HepG2 (cell line): ENCODE measurements at regions not wholly inside any gene's neighbourhood (a gene's known extent, or its start where the extent isn't known, plus 50 kb on each side); places are given as distances from the start of the nearest gene placed in this dataset.

Experiments
- ATAC-seq: fragments of 200-7000 bp; cut with Tn5 transposase; 3 replicates; pipeline ENCODE4 v1.9.1; 2020; ENCODE audit warnings: mild to moderate bottlenecking, moderate library complexity
- BruUV-seq: library from RNA; stranded (reverse); fragments of 400-500 nt; replicated peaks from 2 replicates; lab custom pipeline; 2021; lab: Mats Ljungman, UMichigan
- CTCF ChIA-PET: fragments of 300-600 bp; formaldehyde crosslinking; extraction: SDS; loops from one replicate; lab custom pipeline; 2021; ENCODE audit warnings: low total read pairs, inconsistent platforms, low intra/inter-chr PET ratio; lab: Yijun Ruan, JAX
- POLR2A ChIA-PET: fragments of 350-600 bp; sonication (Branson Sonifier 250); formaldehyde crosslinking; loops from one replicate; lab custom pipeline; 2020; ENCODE audit warnings: antibody characterized with exemption, inconsistent platforms; lab: Yijun Ruan, JAX
- DNase-seq: peaks from one replicate; pipeline ENCODE4 v3.0.0-alpha.2; 2015; ENCODE audit warnings: low spot score
- FAIRE-seq: peaks from 3 replicates; lab custom pipeline; 2011; peaks lifted over from hg19 to GRCh38; lab: Jason Lieb, UNC
- H2AFZ ChIP-seq: one replicate; pipeline ENCODE4 v1.6.1; 2011; ENCODE audit warnings: low read length, inconsistent platforms
- H3K27ac ChIP-seq: fragments of 300-600 bp; 3 replicates; pipeline ENCODE4 v1.8.0; 2011; ENCODE audit warnings: mixed run types, mild to moderate bottlenecking, mixed read lengths, low read length, inconsistent platforms; ENCODE audit not compliant: insufficient read depth; ENCODE audit errors: extremely low read length
- H3K27me3 ChIP-seq, 2 experiments: fragments of 200-600 bp in 1 of 2; 2 replicates in 1 of 2; 3 replicates in 1 of 2; pipeline versions ENCODE4 v1.6.0 to v1.8.0; 2011; ENCODE audit warnings: low read length in 2 of 2, mild to moderate bottlenecking in 2 of 2, moderate library complexity in 2 of 2, inconsistent platforms in 1 of 2; ENCODE audit not compliant: insufficient read depth in 2 of 2, control insufficient read depth in 1 of 2
- H3K36me3 ChIP-seq, 2 experiments: fragments of 200-600 bp in 1 of 2; replicated peaks in 1 of 2; 2 replicates in 1 of 2; 3 replicates in 1 of 2; pipeline versions ENCODE4 v1.5.1 to v1.8.0; 2011; ENCODE audit warnings: low read length in 2 of 2, inconsistent platforms in 1 of 2; ENCODE audit not compliant: insufficient read depth in 2 of 2, control insufficient read depth in 1 of 2
- H3K4me1 ChIP-seq: 2 replicates; pipeline ENCODE4 v1.5.1; 2012; ENCODE audit warnings: low read length, inconsistent platforms; ENCODE audit not compliant: insufficient read depth
- H3K4me2 ChIP-seq: 2 replicates; pipeline ENCODE4 v1.6.0; 2011; ENCODE audit warnings: low read depth, low read length, inconsistent platforms
- H3K4me3 ChIP-seq, 3 experiments: fragments of 200-600 bp in 1 of 3; sonication (generic), shearing (Covaris generic) in 1 of 3; replicated peaks in 1 of 3; 2 replicates each; pipeline ENCODE4 v1.5.1; 2011 to 2016; ENCODE audit warnings: low read length in 3 of 3, inconsistent platforms in 2 of 3, low read depth in 2 of 3, mild to moderate bottlenecking in 2 of 3, control low read depth in 1 of 3, mixed read lengths in 1 of 3; ENCODE audit not compliant: insufficient read depth in 1 of 3
- H3K79me2 ChIP-seq: one replicate; pipeline ENCODE4 v1.6.1; 2011; ENCODE audit warnings: low read length, inconsistent platforms; ENCODE audit not compliant: insufficient read depth
- H3K9ac ChIP-seq: 2 replicates; pipeline ENCODE4 v1.6.0; 2011; ENCODE audit warnings: mild to moderate bottlenecking, low read depth, low read length, inconsistent platforms; ENCODE audit not compliant: insufficient read depth
- H3K9me3 ChIP-seq: 2 replicates; pipeline ENCODE4 v1.5.1; 2012; ENCODE audit warnings: mild to moderate bottlenecking, low read length
- H4K20me1 ChIP-seq: 2 replicates; pipeline ENCODE4 v1.6.0; 2011; ENCODE audit warnings: inconsistent platforms, mild to moderate bottlenecking, low read length, moderate library complexity; ENCODE audit not compliant: insufficient read depth
- KAT8 ChIP-seq: IDR thresholded peaks from 2 replicates; pipeline ENCODE4 v1.6.1; 2016; ENCODE audit warnings: missing genetic modification reagents, missing compliant biosample characterization
- MAFK ChIP-seq, 2 experiments: IDR thresholded peaks in 1 of 2; conservative IDR thresholded peaks in 1 of 2; 2 replicates each; pipeline ENCODE4 v1.6.1; 2011; ENCODE audit warnings: improper control_type of control experiment in 2 of 2, low read length in 2 of 2
- NFE2L2 ChIP-seq: fragments of 150-350 bp; IDR thresholded peaks from 2 replicates; pipeline ENCODE4 v1.6.1; 2014; ENCODE audit warnings: low read length
- RBM39 ChIP-seq: fragments of 200-400 bp; formaldehyde crosslinking; IDR thresholded peaks from one replicate; pipeline ENCODE4 v1.6.1; 2018; ENCODE audit warnings: antibody characterized with exemption, mild to moderate bottlenecking, low read depth, low read length; ENCODE audit not compliant: poor library complexity, severe bottlenecking
- ZNF263 ChIP-seq: sonication (generic); formaldehyde crosslinking; IDR thresholded peaks from 2 replicates; pipeline ENCODE4 v1.4.0; 2020; ENCODE audit warnings: missing genetic modification reagents
- WGBS: methylation state at CpG from one replicate; pipeline ENCODE4 v1.1.6; 2017; ENCODE audit warnings: low lambda C conversion rate; 5-methylcytosine and 5-hydroxymethylcytosine counted together
- in situ Hi-C: cut with HindIII; loops from 2 replicates; pipeline ENCODE4 v1.10.0; 2017; ENCODE audit warnings: low pct_unique_long_range_greater_than_20kb; ENCODE audit not compliant: extremely low pct_ligation_motif_present
- intact Hi-C: fragments of 100-400 bp; cut with micrococcal nuclease; formaldehyde crosslinking; loops from one replicate; pipeline ENCODE4 v1.10.0; 2022; ENCODE audit not compliant: unreplicated experiment

DNA sequence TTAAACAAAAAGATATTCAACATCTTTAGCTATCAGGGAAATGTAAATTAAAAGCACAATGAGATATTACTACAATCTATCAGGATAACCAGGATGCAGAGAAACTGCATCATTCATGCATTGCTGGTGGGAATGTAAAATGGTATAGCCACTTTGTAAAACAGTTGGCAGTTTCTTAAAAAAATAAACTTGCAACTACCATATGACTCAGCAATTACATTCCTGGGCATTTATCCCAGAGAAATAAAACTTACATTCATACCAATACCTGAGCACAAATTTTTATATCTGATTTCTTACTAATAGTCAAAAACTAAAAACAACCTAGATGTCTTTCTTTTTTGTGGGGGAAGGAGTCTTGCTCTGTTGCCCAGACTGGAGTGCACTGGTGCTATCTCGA lies 190.3 kb upstream of the TAB2 start:
- WGBS: 0% methylated on average over 1 of the region's 1 CpG

GRCh38 chr6:149128489-149129145 lies 188.9 kb upstream of the TAB2 start:
- Histone ChIP-seq H3K79me2 (no peaks in the 10 kb centered on the region), H3K4me2 (no peak overlapping the region), H4K20me1 (no peaks in the 10 kb centered on the region), H3K9ac (no peak overlapping the region), H3K27me3 (peaks cover 2 to 25% of the 10 kb centered on the region in 2 experiments; a peak in 3 of 5 replicates), H2AFZ (no peak overlapping the region), H3K4me1 (no peaks in the 10 kb centered on the region), H3K9me3 (no peaks in the 10 kb centered on the region), H3K4me3 (no peak overlapping the region), H3K27ac (no peak overlapping the region), H3K36me3 (no peaks in the 10 kb centered on the region)
- no peak for ATAC-seq
- ChIA-PET CTCF (no interaction called here), POLR2A (no interaction called here)
- in situ Hi-C loops (no loop called here), intact Hi-C loops (no loop called here)
- WGBS: 27% methylated on average over 5 of the region's 5 CpGs
- no peak for DNase-seq
- no peak for FAIRE-seq
- BruUV-seq: no TSS peak
- peak; percentile 66 for TF ChIP-seq ZNF263 (CRISPR knock-in tag)
- no peak for TF ChIP-seq RBM39

More for the DNA sequence above, 190.3 kb upstream of the TAB2 start:
- Histone ChIP-seq H2AFZ (no peak overlapping the region), H4K20me1 (no peaks in the 10 kb centered on the region), H3K4me1 (no peaks in the 10 kb centered on the region), H3K4me3 (no peak overlapping the region), H3K9me3 (no peaks in the 10 kb centered on the region), H3K9ac (no peak overlapping the region)
- no TSS peak for BruUV-seq
- no peak for DNase-seq
- in situ Hi-C loops: no loop called here
- no peak for FAIRE-seq
- peak; percentile 78 for TF ChIP-seq NFE2L2
- no peak for TF ChIP-seq KAT8 (CRISPR knock-in tag)
- 0 out of 4 replicates have a peak, but pooled peaks of 1 of the 2 experiments have one; percentile 28 for TF ChIP-seq MAFK (conservative IDR thresholded peaks at IDR 0.05 in 1 of 2, IDR thresholded peaks at IDR 0.05 in 1 of 2; ENCODE audit: low read length in 2 of 2)
- TF ChIP-seq, all 625 proteins: peak for 2
- H3K36me3 ChIP-seq: no peaks in the 10 kb centered on the region
- intact Hi-C loops: no loop called here
- ChIA-PET POLR2A (no interaction called here), CTCF (no interaction called here)
- no peak overlapping the region for H3K4me2 ChIP-seq
- no peak for ATAC-seq
- no peaks in the 10 kb centered on the region for H3K79me2 ChIP-seq
- no peak overlapping the region for H3K27ac ChIP-seq
- peaks cover 2 to 18% of the 10 kb centered on the region in 2 experiments; a peak in 3 of 5 replicates for H3K27me3 ChIP-seq
